ENCODE measurements at regions not wholly inside any gene's neighbourhood (a gene's known extent, or its start where the extent isn't known, plus 50 kb on each side); places are given as distances from the start of the nearest gene placed in this dataset.

DNA sequence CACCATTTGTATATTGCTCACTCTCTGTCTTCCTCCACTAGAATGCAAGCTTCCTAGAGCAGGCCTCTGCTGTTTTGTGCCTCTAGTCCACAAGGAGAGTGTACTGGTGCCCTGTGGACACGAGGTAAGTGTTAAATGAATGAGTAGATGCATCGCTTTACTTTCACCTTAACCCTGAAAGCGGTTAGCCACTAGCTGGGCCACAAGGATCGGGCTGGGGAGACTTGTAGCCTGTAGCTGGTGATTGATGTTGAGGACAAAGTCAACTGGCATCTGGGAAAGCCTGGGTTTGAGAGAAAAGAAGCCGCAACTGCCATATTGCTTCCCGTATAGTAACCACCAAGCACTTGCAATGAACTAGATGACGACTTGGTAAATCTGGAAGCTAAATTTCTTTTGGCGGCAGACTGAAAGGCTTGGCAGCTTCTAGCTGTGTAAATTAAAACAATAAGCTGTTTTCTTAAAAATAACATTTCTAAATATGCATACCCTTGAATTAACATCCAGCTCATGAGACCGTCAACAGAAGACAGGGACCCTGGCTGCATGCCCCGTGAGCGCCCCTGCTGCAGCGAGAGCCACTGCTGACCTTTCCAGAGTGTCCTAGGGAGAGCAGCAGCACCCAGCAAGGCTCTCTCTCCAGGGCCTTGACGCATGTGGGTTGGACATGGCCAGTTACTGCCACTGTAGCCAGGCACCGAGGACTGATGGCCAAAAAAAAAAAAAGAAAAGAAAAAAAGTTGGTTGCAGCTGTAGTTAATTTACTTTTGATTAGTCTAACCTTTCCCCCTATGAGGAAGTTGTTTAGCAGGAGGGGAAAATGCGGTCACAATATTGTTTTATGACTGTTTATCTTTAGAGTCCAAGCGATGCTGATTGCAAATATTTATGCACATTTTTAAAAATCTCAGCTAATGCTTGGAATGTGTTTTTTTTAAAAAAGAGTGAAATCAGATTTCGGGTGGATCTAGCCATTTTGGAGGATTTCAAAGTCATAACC is 315.1 kb downstream of the TFAP2C start:
- Mint-ChIP-seq H3K27me3 (ENCODE audit: unreplicated experiment) (peaks cover 92% of the 10 kb centered on the region), H3K4me3 (ENCODE audit: low read depth, unreplicated experiment) (no peak overlapping the region), H3K27ac (ENCODE audit: unreplicated experiment) (no peak overlapping the region), H3K36me3 (ENCODE audit: insufficient read depth, unreplicated experiment) (no peaks in the 10 kb centered on the region), H3K4me1 (ENCODE audit: low read depth, unreplicated experiment) (no peaks in the 10 kb centered on the region), H3K9me3 (ENCODE audit: low read depth, unreplicated experiment) (no peaks in the 10 kb centered on the region)
- TF ChIP-seq, protein P1, sequence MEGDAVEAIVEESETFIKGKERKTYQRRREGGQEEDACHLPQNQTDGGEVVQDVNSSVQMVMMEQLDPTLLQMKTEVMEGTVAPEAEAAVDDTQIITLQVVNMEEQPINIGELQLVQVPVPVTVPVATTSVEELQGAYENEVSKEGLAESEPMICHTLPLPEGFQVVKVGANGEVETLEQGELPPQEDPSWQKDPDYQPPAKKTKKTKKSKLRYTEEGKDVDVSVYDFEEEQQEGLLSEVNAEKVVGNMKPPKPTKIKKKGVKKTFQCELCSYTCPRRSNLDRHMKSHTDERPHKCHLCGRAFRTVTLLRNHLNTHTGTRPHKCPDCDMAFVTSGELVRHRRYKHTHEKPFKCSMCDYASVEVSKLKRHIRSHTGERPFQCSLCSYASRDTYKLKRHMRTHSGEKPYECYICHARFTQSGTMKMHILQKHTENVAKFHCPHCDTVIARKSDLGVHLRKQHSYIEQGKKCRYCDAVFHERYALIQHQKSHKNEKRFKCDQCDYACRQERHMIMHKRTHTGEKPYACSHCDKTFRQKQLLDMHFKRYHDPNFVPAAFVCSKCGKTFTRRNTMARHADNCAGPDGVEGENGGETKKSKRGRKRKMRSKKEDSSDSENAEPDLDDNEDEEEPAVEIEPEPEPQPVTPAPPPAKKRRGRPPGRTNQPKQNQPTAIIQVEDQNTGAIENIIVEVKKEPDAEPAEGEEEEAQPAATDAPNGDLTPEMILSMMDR (IDR thresholded peaks at IDR 0.05; ENCODE audit: unreplicated experiment): no peak
- CTCF ChIA-PET: no interaction called here
- intact Hi-C loops (cut with micrococcal nuclease; ENCODE audit: unreplicated experiment): no loop called here
- DNase-seq: no peak
- BruUV-seq (replicated peaks): no TSS peak

DNA sequence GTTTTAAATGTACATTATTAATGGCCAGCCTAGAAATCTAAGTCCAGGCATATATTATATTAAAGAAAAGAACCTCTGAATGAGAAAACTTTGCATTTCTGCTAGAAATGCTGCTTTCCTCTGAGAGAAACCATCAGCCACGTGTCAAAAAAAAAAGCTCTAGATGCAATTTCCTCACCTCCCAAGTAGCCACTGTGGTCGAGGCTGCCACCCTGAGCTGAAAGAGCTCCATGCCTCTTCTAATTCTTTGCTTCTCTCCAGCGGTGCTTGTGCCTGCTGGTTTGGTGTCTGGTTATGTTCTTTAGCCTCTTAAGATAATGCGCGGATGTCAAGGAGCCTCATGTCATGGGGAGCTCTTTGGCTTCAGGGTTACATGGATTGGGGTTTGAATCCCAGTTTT is 316.0 kb downstream of the TFAP2C start:
- CTCF ChIA-PET: no interaction called here
- peaks cover 92% of the 10 kb centered on the region for H3K27me3 Mint-ChIP-seq (ENCODE audit: unreplicated experiment)
- TF ChIP-seq, protein P1 (IDR thresholded peaks at IDR 0.05; ENCODE audit: unreplicated experiment): no peak

DNA sequence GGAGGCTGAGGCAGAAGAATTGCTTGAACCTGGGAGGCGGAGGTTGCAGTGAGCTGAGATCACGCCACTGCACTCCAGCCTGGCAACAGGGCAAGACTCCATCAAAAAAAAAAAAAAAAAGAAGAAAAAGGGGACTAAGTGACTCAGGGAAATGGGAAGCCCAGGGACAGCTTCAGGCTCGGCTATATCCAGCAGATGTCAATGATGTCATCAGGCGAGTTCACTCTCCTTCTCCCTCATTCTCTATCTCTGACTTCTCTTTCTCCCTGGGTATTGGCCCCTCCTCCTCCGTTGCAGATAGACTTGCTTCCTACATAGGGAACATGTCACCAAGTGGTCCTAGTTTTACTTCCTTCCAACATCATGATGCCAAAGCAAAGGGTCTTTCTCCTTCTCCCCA is 316.8 kb downstream of the TFAP2C start:
- no peak for DNase-seq
- TF ChIP-seq, protein P1 (IDR thresholded peaks at IDR 0.05; ENCODE audit: unreplicated experiment): no peak
- H3K27me3 Mint-ChIP-seq (ENCODE audit: unreplicated experiment): peaks cover 92% of the 10 kb centered on the region
- intact Hi-C loops (cut with micrococcal nuclease; ENCODE audit: unreplicated experiment): no loop called here
- peaks cover 2% of the 10 kb centered on the region for H3K9me3 Mint-ChIP-seq (ENCODE audit: low read depth, unreplicated experiment)
- no peak overlapping the region for H3K27ac Mint-ChIP-seq (ENCODE audit: unreplicated experiment)
- no peaks in the 10 kb centered on the region for H3K4me1 Mint-ChIP-seq (ENCODE audit: low read depth, unreplicated experiment)
- CTCF ChIA-PET: no interaction called here
- H3K36me3 Mint-ChIP-seq (ENCODE audit: insufficient read depth, unreplicated experiment): no peaks in the 10 kb centered on the region
- BruUV-seq (replicated peaks): no TSS peak
- no peak overlapping the region for H3K4me3 Mint-ChIP-seq (ENCODE audit: low read depth, unreplicated experiment)

More for the DNA sequence above, 316.0 kb downstream of the TFAP2C start:
- DNase-seq: no peak
- Mint-ChIP-seq H3K36me3 (ENCODE audit: insufficient read depth, unreplicated experiment) (no peaks in the 10 kb centered on the region), H3K9me3 (ENCODE audit: low read depth, unreplicated experiment) (no peaks in the 10 kb centered on the region), H3K4me1 (ENCODE audit: low read depth, unreplicated experiment) (no peaks in the 10 kb centered on the region), H3K4me3 (ENCODE audit: low read depth, unreplicated experiment) (no peak overlapping the region), H3K27ac (ENCODE audit: unreplicated experiment) (no peak overlapping the region)
- intact Hi-C loops (cut with micrococcal nuclease; ENCODE audit: unreplicated experiment): no loop called here
- no TSS peak for BruUV-seq (replicated peaks)

DNA sequence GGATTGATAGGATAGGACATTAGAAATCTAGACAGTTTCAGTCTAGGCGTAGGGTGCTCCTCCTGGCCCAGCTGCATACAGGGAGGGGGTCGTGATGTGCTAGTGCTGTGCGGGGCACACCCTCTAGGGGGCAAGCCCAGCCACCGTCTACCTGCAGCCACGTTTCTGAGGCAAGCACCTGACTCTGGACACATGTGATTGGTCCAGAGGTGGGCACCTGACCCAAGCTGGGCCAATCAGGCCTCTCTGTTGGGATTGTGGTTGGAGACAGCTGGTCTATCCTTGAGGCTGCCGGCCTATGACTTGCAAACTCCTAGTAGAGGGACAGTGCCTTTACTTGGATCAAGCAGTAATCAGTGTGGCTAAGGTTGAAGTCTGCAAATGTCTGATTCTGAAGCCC is 317.1 kb downstream of the BMP7 start:
- TF ChIP-seq, protein P1 (IDR thresholded peaks at IDR 0.05; ENCODE audit: unreplicated experiment): no peak
- BruUV-seq (replicated peaks): no TSS peak
- Mint-ChIP-seq H3K4me3 (ENCODE audit: low read depth, unreplicated experiment) (no peak overlapping the region), H3K27me3 (ENCODE audit: unreplicated experiment) (peaks cover 88% of the 10 kb centered on the region), H3K4me1 (ENCODE audit: low read depth, unreplicated experiment) (no peaks in the 10 kb centered on the region), H3K9me3 (ENCODE audit: low read depth, unreplicated experiment) (peaks cover 2% of the 10 kb centered on the region), H3K36me3 (ENCODE audit: insufficient read depth, unreplicated experiment) (no peaks in the 10 kb centered on the region), H3K27ac (ENCODE audit: unreplicated experiment) (no peak overlapping the region)
- DNase-seq: no peak
- CTCF ChIA-PET: no interaction called here
- intact Hi-C loops (cut with micrococcal nuclease; ENCODE audit: unreplicated experiment): no loop called here
